PC-3 (cell line): ENCODE measurements at regions not wholly inside any gene's neighbourhood (a gene's known extent, or its start where the extent isn't known, plus 50 kb on each side); places are given as distances from the start of the nearest gene placed in this dataset.

Experiments used
- CTCF ChIP-seq: fragments of 300-600 bp; sonication (generic); conservative IDR thresholded peaks from 2 replicates; pipeline ENCODE4 v1.5.1; 2017; ENCODE audit warnings: antibody characterized with exemption, low read depth, mild to moderate bottlenecking, low read length
- EZH2 ChIP-seq: fragments of 300-600 bp; sonication (generic); IDR thresholded peaks from one replicate; pipeline ENCODE4 v1.6.1; 2017; ENCODE audit warnings: antibody characterized with exemption, mild to moderate bottlenecking, low read length; ENCODE audit not compliant: unreplicated experiment

- no peak for TF ChIP-seq CTCF
- no peak for TF ChIP-seq EZH2
Measured at GRCh38 chr1:194968916-194969315, 1639.3 kb downstream of the KCNT2 start.
